GM18868 (cell line): ENCODE measurements at regions not wholly inside any gene's neighbourhood (a gene's known extent, or its start where the extent isn't known, plus 50 kb on each side); places are given as distances from the start of the nearest gene placed in this dataset.
"Not testable (repeated sequence)": the region's sequence is repeated elsewhere in the genome, so short reads cannot be mapped to it uniquely, and the experiment has no call there.

Experiments used
- ATAC-seq: cut with Tn5 transposase; IDR thresholded peaks from one replicate; pipeline ENCODE4 v1.9.1; 2021; ENCODE audit warnings: mild to moderate bottlenecking, moderate library complexity; ENCODE audit not compliant: unreplicated experiment

DNA sequence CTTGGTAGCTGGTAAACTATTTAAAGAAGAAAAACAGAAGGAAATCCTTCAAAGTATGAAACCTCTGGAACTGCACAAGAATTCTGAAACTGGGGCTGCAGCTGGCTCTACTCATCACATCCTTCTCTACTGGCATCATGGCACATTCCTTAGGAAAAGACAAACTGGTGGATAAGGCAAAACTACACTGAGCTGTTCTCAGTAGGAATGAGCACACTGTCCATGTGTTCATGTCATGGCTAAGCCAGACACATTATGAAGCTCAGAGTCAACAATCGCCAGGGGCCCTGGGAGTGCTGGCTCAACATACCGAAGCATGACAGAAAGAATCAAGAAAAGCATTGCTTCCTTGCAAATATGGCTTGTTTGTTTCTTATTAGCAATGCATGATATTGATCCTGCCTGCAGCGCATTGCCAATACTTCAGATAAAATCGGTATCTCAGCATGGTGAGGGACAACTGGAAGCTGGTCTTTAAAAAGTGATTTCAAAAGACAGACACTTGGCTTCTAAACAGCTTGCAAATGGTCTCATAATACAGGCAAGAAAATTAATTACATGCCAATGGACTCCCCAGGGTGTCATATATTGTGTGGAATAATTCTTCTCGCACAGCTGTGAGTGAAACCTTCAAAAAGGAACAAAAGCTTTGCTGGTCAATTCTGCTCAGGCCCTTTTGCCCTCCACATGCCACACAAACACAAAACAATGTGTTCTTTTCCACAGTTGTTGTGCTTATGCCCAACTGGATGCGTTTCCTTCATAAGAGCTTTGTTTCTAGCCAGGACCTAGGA, 300.2 kb upstream of the VCX start:
- no peak for ATAC-seq

DNA sequence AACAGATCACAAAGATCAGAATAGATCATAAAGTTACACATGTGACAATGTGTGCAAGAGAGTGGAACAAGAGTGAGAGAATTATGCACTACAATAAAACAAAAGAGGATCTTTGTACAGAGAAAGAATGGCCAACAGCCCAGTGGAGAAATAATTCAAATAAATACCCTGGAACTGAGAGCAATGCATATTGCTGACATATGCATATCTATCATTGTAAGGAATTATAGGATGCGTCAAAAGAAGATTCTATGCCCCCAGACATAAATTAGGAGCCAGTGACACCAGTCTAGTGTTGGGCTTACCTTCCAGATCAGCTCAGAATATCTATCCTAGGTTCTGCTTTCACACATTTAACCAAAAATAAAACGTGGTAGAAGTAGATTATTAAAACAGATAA, 320.1 kb upstream of the VCX start:
- ATAC-seq = no peak

DNA sequence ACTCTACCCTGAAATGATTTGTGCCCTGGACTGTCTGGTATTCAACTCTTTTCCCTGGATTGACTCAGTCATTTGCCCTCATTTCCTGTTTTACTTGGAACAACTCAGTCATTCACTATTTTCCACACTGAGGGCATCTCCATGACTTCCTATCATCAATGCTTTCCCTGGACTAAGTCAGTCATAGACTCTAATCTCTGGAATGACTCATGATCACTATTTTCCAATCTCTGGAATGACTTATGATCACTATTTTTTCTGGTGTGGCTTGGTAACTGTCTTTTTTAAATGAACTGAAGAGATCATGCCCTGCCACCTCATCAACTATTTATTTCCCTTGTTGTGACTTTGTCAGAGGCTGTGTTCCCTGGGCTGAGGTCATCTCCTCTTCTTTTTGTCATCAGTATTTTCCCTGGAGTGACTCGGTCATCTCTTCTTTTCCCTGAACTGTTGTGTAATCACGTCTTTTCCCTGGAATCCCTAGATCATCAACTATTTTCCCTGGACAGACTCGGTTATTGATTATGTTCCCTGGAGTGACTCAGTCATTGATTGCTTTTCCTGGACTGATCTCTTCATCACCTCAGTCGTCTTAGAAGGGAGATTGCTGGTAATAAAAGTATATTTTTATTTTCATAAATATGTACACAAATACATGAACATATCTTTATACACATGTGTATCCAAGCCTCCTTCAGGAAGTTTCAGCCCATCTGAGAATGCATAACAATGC, 327.1 kb upstream of the VCX start:
- no peak for ATAC-seq

DNA sequence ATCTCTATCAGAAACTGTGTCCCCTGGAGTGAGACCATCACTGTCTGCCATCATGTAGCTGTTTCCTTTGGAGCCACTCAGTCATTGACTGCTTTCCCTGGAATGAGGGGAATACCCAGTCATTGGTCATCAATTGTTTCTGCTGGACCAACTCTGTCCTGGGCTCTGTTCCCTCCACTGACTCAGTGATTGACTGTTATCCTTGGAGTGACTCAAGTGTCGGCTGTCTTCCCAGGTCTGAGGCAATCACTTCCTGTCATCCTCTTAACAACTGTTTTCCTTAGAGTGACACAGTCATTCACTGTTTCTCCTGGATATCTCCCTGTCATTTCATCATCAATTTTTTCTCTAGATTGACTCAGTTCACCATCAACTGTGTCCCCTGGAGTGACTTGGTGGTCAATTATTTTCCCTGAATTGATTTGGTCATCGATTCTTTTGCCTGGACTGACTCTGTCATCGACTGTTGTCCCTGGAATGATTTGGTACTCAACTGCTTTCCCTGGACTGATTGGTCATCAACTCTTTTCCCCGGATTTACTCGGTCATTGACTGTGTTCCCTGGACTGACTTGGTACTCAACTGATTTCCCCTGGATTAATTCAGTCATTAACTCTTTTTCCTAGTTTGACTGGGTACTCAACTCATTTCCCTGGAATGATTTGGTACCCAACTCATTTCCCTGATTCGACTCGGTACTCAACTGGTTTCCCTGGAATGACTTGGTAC, 327.9 kb upstream of the VCX start:
- no peak for ATAC-seq

DNA sequence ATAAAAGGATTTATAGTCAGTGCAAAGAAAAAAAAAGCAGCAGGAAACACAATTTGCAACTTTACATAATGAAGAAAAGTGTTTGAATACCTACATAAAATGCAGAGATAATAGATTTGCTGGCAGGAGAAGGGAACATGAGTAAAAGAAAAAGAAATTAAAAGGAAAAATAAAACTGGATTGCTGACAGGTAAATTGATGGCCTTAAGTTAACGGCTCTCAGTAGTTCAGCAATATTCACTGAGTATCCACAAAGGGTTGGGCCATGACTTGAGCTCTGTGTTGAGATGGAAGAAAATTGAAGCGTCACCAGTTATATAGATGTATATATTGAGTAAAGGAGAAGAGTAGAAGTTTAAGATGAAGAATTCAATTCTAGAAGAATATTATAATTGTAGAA, 330.1 kb upstream of the VCX start:
- ATAC-seq = no peak

DNA sequence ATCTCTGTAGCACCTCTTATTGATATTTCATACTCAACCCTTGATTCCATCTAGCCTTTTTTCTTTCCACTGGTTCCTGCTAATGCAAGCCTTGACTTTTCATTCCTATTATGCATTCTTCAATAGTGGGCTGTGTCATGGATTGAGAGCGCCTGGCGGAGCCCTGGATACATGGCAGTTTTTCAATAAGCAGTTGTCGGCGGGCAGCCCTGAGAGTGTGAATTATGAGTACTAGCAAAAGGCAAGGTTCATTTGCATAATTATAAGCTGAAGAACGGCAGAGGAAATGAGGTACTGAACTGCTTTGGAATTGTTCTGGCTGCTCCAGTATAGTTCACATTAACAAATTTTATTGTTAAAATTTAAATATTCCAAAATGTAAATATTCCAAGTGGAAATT, 339.7 kb upstream of the VCX start:
- no peak for ATAC-seq

DNA sequence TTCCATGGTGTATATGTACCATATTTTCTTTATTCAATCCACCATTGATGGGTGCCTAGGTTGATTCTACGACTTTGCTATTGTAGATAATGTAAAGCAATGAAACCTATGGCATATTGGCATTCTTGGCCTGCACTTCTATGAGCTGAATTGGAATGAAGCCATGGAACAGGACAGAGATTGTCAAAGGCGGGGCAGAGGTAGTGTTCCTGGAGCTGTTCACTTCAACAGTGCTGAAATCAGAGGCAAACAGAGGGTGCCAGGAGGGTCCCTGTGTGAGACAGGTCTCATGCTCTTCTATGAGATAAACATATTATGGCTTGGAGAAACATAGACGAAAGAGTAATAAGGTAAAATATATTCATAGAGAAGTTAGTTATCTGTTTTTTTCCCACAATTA, 342.6 kb upstream of the VCX start:
- ATAC-seq = no peak

DNA sequence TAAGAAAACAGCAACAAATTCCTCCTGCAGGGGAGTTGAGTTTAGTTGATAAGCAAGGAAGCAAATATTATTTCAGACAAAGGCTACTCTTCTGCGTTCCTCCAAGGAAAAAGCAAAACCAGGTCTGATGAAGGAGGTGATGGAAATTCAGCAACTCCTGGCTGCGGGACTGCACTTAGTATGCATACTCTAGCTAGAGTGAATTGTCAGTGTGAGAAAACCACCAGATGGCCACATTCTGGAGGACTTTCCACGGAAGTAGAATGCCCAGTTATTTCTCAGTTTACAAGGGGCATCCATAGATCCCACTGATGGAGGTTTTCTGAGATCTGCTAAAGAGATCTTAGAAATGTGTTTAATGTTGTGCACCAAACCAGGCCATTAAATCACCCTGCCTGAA, 338.6 kb upstream of the PUDP start:
- no peak for ATAC-seq

DNA sequence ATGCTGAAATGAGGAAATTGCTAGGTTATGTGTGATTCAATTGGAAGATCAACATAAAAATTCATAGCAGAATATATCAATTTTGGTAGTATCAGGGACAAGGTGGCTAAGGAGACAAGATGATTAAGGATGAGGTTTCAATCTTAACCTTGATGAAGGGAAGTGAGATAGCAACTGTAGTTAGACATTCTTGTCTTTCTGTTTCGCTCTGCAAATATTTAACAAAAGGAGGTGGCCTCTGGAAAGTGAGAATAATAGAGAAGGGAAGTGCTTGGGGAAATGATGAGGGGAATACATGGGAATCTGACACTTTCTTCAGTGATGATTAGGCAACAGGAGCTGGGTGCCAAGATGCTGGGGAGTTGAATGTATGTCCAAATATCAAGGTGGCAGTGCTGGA, 337.1 kb upstream of the PUDP start:
- ATAC-seq = no peak

DNA sequence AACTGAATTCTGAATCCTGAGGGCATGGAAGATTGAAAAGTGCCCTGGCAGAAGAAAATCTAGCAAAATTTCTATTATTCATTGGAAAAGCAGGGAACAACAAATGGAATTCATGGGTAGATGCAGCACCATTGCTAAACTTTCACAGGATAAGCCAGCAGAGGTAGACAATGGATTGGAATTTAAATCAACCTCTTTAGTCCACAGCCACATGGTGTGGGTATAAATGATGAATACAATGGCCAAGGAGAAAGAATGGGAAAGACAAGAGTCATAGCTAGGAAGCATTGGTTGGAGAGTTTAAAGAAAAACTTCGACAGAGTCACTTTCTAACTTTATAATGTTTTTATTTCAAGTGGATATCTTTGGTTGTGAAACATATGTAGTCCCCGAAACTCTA, 332.8 kb upstream of the PUDP start:
- no peak for ATAC-seq

DNA sequence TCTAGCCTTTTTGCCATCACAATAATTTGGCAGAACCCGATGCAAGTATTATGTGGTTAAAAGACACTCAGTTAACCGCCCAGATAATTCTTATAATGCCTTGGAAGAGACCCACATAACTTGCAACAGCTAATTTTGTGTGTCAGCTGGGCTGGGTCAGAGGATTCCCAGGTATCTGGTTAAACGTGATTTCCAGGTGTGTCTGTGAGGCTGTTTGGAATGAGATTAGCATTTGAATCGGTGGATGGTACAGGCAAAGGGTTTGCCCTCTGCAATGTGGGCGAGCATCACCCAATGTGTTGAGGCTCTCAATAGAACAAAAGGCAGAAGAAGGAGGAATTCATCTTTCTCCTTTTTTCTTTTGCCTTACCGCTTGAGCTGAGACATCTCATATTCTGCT, 314.2 kb upstream of the PUDP start:
- no peak for ATAC-seq

DNA sequence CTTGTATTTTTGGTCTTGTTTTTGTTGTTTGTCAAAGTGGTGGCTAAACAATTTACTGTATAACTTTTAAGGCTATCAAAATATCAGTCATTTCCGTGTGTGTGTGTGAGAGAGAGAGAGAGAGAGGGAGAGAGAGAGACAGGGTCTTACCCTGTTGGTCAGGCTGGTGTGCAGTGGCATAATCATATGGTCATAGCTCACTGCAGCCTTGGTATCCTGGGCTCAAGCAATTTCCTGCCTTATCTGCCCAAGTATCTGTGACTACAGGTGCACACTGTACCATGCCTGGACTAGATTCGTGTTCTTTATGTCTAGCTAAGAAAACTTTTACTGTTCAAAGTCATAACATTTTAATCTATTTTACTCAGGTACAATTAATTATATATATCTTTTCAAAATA, 313.1 kb upstream of the PUDP start:
- not testable (repeated sequence) for ATAC-seq

DNA sequence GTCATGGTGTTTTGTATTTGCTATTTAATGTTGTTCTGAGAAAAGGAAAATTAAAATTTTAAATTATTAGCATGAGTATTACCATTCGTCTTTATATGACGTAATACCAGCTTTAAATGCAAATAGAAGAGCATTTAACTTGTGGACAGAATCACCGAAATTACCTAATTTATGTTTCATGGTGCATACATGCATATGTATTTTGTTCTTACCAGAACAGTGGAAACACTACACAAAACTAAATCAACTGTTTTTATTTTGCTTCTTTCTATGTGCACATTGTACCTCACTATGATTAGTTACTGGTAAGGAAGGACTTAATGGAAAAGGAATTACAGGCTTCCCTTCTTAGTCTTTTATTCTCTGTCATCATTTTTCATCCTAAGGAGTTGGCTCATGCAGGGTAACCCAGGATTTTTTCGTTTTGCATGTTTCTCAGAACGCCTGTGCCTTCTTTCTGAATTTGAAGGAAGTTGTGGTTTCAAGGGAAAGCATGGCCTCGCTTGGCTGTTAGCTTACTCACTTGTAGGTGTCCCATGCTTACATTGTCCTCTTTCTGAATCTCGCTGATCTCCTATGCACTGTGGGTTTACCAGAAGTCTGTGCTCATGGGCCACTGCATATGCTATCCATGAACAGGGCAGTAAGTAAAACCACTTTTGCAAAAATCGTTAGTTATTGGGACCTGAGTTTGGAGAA, 300.0 kb upstream of the PUDP start:
- ATAC-seq = no peak

DNA sequence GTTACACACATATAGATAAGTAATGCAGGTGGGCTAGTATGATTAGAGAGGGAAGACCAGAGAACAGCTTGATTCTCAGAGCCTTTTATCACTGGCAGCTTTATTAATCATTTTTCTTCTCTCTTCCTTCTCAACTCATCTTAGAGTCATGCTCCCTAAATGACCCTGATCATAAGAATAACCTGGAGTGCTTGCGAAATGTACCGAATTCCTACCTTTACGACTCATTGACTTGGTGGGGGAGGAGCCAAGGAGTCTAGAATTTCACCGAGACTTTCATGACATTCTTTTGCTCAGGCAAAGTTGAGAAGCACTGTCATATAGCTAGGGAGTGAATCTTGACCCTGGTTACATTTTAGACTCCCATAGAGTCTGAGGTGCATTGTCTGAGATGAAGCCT, 298.9 kb upstream of the PUDP start:
- ATAC-seq = no peak

DNA sequence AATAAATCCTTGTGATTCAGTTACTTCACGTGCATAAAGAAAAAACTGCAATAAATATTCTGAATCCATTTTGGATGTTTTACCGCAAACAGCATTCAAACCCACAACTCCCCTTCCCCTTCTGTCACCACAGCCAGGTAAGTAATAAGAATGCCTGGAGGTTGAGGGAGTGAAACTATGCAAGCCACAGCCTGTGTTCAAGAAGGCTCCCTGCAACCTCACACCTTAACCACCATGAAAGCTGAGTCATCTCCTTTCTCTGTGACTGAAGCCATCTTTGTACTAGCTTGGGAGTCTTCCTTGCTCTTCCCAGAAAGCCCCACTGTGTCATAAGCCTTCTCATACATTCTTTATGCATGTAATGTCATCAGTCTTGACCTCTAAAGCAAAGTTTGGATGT, 297.0 kb upstream of the PUDP start:
- peak; percentile 52 for ATAC-seq

DNA sequence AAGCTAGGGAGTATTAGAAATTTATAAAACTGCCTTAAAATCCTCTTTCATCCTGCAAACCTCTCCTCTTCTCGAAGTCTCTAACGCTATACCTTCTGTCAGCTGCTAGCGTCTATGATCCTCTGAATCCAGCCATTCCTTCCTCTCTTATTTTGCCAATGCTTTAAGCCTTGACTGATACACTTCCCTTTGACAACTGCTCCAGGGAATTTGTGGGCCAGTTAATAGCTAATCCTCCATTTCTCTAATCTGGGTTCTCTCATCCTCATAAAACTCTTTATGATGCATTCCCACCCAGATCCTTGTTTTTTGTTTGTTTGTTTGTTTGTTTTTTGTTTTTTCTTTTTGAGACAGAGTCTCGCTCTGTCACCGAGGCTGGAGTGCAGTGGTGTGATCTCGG, 293.6 kb upstream of the PUDP start:
- no peak for ATAC-seq

DNA sequence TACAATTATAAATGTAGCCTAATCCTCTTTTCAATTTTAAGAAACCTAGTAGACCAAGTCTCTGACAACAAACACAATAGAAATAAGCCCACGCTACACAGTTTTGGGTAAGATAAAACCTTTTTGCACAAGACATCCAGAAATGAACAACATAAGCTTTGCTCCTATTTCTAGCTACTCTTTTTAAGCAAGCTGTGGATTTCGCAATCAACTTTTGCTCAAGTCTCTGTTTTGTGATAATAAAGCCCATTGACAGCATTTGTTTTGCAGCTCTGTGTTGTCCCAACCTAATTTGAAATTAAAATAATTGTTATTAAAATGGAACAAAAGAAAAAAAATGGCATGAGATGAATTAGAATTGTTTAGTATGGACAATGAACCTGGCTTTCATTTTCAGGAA, 287.9 kb upstream of the PUDP start:
- no peak for ATAC-seq

DNA sequence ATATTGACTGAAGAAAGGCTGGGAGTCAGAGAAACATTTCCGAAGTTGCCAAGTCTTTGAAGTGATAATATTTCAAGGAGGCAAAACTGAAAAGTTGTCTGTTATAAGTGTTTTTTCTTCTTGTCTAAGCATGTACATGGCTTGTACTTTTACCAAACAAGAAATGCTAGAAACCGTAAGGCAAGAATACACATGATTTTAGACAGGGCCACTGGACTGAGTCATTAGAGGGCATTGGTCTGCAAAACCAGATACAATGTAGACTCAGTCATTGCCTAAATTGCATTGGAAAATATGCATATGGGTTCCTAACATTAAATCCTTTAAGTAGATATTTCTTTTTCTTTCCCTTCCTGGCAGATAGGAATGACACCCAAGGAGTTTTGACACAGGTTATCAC, 284.9 kb upstream of the PUDP start:
- ATAC-seq = no peak

DNA sequence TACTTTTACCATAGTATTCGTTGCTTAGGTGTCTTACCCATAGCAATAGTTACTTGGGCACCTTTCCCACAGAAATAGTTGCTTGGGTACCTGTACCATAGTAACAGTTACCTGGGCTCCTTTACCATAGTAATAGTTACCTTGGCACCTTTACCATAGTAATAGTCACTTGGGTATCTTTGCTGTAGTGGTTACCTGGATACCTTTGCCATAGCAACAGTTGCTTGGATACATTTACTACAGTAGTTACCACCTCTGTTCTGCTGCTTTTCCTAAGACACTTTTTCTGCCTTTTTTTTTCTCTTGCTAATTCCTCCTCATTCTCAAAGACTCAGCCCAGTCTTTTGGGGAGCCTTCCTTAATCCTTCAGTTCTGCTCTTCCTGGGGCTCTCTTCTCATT, 272.8 kb upstream of the PUDP start:
- ATAC-seq = no peak

DNA sequence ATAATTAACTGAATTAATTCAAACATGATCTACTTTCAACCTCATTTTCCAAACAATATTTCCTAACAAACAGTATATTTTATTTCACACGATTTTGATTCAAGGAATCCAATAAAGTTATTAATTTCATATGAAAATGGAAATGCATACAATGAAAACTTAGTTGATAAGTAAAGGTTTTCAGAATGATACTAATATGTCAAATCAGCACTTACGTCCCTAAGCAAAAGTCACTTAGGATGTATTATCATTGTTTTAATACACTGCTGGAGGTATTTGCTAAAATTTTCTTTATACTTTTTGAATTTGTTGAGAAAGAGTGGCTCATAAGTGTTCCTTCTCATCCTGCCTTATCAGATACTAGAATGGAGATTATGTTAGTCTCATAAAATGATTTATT, 266.8 kb upstream of the PUDP start:
- ATAC-seq = no peak

DNA sequence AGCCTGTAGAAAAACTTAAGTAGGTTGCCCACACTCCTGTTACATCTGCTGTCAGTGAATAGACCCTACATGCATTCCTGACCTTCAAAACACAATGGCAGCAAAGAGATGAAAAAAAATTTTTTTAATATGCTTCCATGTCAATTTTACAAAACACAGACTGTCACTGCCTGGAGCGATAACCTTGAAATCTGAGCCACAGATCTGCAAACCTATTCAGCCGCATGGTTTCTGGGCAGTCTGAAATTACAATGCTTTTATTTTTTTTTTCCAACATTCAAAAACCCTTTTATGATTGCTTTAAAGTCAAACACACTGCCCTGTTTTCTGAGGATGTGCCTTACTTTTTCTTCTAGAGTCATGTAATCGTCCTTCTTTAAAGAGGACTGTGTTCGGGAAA, 264.9 kb upstream of the PUDP start:
- no peak for ATAC-seq
